Kidney (tissue), 13 donors: ENCODE measurements at regions not wholly inside any gene's neighbourhood (a gene's known extent, or its start where the extent isn't known, plus 50 kb on each side); places are given as distances from the start of the nearest gene placed in this dataset.

Experiments
- DNase-seq, 5 donors: peaks; one replicate each; pipeline ENCODE4 v3.0.0-alpha.2; 2013 to 2020
- FAIRE-seq: peaks from 2 replicates; lab custom pipeline; 2012; peaks lifted over from hg19 to GRCh38; lab: Jason Lieb, UNC
- H3K27ac ChIP-seq, 2 donors: one replicate each; pipeline ENCODE4 v1.7.0; 2013; ENCODE audit warnings: low read depth in 2 of 2, low read length in 2 of 2, inconsistent platforms in 1 of 2
- H3K27me3 ChIP-seq: one replicate; pipeline ENCODE4 v1.7.1; 2013; ENCODE audit warnings: low read length, inconsistent platforms; ENCODE audit not compliant: control insufficient read depth, insufficient read depth
- H3K36me3 ChIP-seq, 3 donors: one replicate each; pipeline versions ENCODE4 v1.7.0 to v1.7.1; 2013; ENCODE audit warnings: low read length in 3 of 3, control low read depth in 1 of 3, inconsistent platforms in 1 of 3; ENCODE audit not compliant: insufficient read depth in 3 of 3, control insufficient read depth in 2 of 3
- H3K4me1 ChIP-seq, 3 donors: one replicate each; pipeline versions ENCODE4 v1.7.0 to v1.7.1; 2013; ENCODE audit warnings: low read length in 3 of 3, inconsistent platforms in 1 of 3, low read depth in 1 of 3; ENCODE audit not compliant: control insufficient read depth in 2 of 3, insufficient read depth in 2 of 3
- H3K4me3 ChIP-seq, 3 donors: one replicate each; pipeline versions ENCODE4 v1.7.0 to v1.8.1; 2013; ENCODE audit warnings: low read length in 3 of 3, control low read depth in 1 of 3, inconsistent platforms in 1 of 3
- H3K9ac ChIP-seq, 3 donors: one replicate each; pipeline versions ENCODE4 v1.7.0 to v1.7.1; 2013; ENCODE audit warnings: low read length in 3 of 3, control low read depth in 1 of 3, inconsistent platforms in 1 of 3
- H3K9me3 ChIP-seq, 3 donors: one replicate each; pipeline versions ENCODE4 v1.7.0 to v1.7.1; 2013; ENCODE audit warnings: low read length in 3 of 3, control low read depth in 1 of 3, inconsistent platforms in 1 of 3; ENCODE audit not compliant: control insufficient read depth in 2 of 3, insufficient read depth in 1 of 3
- CTCF ChIP-seq: IDR thresholded peaks from 3 replicates; pipeline ENCODE4 v1.5.1; 2012; ENCODE audit warnings: mild to moderate bottlenecking, moderate library complexity, borderline replicate concordance; ENCODE audit not compliant: insufficient read depth; ENCODE audit errors: extremely low read depth
- intact Hi-C: fragments of 100-400 bp; cut with DNase I; formaldehyde crosslinking; loops from one replicate; pipeline ENCODE4 v1.11.1; 2022
- donor health status: control.
- donor health status: control.
- donor health status: control.
- donor health status: control.
- donor health status: control.
- donor health status: DM: yes; HTN: yes; CAD: no.
- donor health status: Normal renal cell carcinoma (clear cell type).

GRCh38 chr7:153185936-153186335 is 426.4 kb downstream of the ACTR3B start:
- FAIRE-seq: no peak
- no peak overlapping the region for H3K4me3 ChIP-seq
- H3K9ac ChIP-seq: no peak overlapping the region
- H3K9me3 ChIP-seq: no peaks in the 10 kb centered on the region
- intact Hi-C loops: no loop called here
- TF ChIP-seq CTCF: no peak
- no peaks in the 10 kb centered on the region for H3K36me3 ChIP-seq
- no peak overlapping the region for H3K27ac ChIP-seq
- no peaks in the 10 kb centered on the region for H3K27me3 ChIP-seq
- no peak for DNase-seq
- H3K4me1 ChIP-seq: no peaks in the 10 kb centered on the region

- H3K9me3 ChIP-seq: no peaks in the 10 kb centered on the region
- H3K36me3 ChIP-seq: no peaks in the 10 kb centered on the region
- no peak for TF ChIP-seq CTCF
- H3K4me3 ChIP-seq: no peak overlapping the region
- no peak overlapping the region for H3K9ac ChIP-seq
- H3K4me1 ChIP-seq: no peaks in the 10 kb centered on the region
- DNase-seq (no peak), FAIRE-seq (no peak)
- no peak overlapping the region for H3K27ac ChIP-seq
- no peaks in the 10 kb centered on the region for H3K27me3 ChIP-seq
- intact Hi-C loops: no loop called here
These were observed 428.6 kb downstream of the ACTR3B start for GRCh38 chr7:153188161-153188560.

- Histone ChIP-seq H3K4me3 (no peak overlapping the region), H3K27me3 (no peaks in the 10 kb centered on the region), H3K9me3 (no peaks in the 10 kb centered on the region), H3K4me1 (no peaks in the 10 kb centered on the region), H3K27ac (no peak overlapping the region), H3K36me3 (no peaks in the 10 kb centered on the region), H3K9ac (no peak overlapping the region)
- intact Hi-C loops: no loop called here
- DNase-seq (no peak), FAIRE-seq (no peak)
- TF ChIP-seq CTCF: no peak
These were observed 429.1 kb downstream of the ACTR3B start for GRCh38 chr7:153188630-153189029.

- no peak overlapping the region for H3K4me3 ChIP-seq
- peak in 4 of 5 donors; percentile 17 to 43 (median 34) for DNase-seq
- H3K4me1 ChIP-seq: no peaks in the 10 kb centered on the region
- H3K27me3 ChIP-seq: no peaks in the 10 kb centered on the region
- H3K36me3 ChIP-seq: no peaks in the 10 kb centered on the region
- no peak overlapping the region for H3K27ac ChIP-seq
- no peak for TF ChIP-seq CTCF
- no peaks in the 10 kb centered on the region for H3K9me3 ChIP-seq
- FAIRE-seq: no peak
- H3K9ac ChIP-seq: no peak overlapping the region
- intact Hi-C loops: no loop called here
These were observed 430.9 kb downstream of the ACTR3B start for GRCh38 chr7:153190452-153190851.
